ENCODE measurements at regions not wholly inside any gene's neighbourhood (a gene's known extent, or its start where the extent isn't known, plus 50 kb on each side); places are given as distances from the start of the nearest gene placed in this dataset.

DNA sequence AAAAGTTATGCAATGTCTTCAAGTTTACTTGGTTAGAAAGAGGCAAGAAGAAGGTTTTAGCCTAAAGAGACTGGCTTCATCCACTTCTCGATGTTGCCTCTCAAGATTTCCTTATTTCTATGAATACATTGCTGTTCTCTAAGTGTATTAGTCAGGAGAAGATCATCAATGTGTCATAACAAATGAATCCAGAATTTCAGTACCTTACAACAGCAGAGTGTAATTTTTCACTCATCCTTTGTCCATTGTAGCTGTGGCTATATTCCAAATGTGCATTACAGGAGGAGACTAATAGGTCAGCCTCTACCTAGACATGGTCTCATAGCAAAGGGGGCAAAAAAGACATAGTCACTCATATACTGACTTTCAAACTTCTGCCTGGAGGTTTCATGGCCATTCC lies 579.1 kb downstream of the PRKD1 start (continued):
- TF ChIP-seq JUND (IDR thresholded peaks at IDR 0.05; ENCODE audit: low read length) (no peak), TCF12 (IDR thresholded peaks at IDR 0.05; ENCODE audit: low read depth, low read length) (no peak), KDM4A (IDR thresholded peaks at IDR 0.05; ENCODE audit: low read depth, low read length, severe bottlenecking) (no peak), YY1 (IDR thresholded peaks at IDR 0.05; ENCODE audit: low read depth, low read length) (no peak)
